SIG-M5 treated with dmso at 0.1 percent for 504 hours (cell line): ENCODE measurements at regions not wholly inside any gene's neighbourhood (a gene's known extent, or its start where the extent isn't known, plus 50 kb on each side); places are given as distances from the start of the nearest gene placed in this dataset.
"Not testable (repeated sequence)": the region's sequence is repeated elsewhere in the genome, so short reads cannot be mapped to it uniquely, and the experiment has no call there.

Source experiments
- DNase-seq: peaks from one replicate; lab custom pipeline; 2025; ENCODE audit not compliant: unreplicated experiment; lab: John Stamatoyannopoulos, UW

GRCh38 chr12:126910570-126910969 is 1356.4 kb upstream of the TMEM132C start:
- DNase-seq = no peak

- DNase-seq = no peak
These were observed 1354.9 kb upstream of the TMEM132C start for GRCh38 chr12:126912111-126912510.

- no peak for DNase-seq
These were observed 1352.7 kb upstream of the TMEM132C start for GRCh38 chr12:126914170-126914793.

GRCh38 chr12:126915309-126915708 is 1351.7 kb upstream of the TMEM132C start:
- DNase-seq = no peak

GRCh38 chr12:126926023-126926594 is 1340.9 kb upstream of the TMEM132C start:
- DNase-seq = no peak

GRCh38 chr12:126930234-126930633 is 1336.7 kb upstream of the TMEM132C start:
- DNase-seq = no peak

- no peak for DNase-seq
These were observed 1334.8 kb upstream of the TMEM132C start for GRCh38 chr12:126932156-126932555.

GRCh38 chr12:126935435-126935834 is 1331.5 kb upstream of the TMEM132C start:
- no peak for DNase-seq

- DNase-seq = no peak
These were observed 1330.7 kb upstream of the TMEM132C start for GRCh38 chr12:126936181-126936851.

- no peak for DNase-seq
These were observed 1329.5 kb upstream of the TMEM132C start for GRCh38 chr12:126937431-126937830.

- DNase-seq = no peak
These were observed 1322.3 kb upstream of the TMEM132C start for GRCh38 chr12:126944684-126945083.

- DNase-seq = not testable (repeated sequence)
These were observed 1320.0 kb upstream of the TMEM132C start for GRCh38 chr12:126946958-126947357.

GRCh38 chr12:126949558-126949957 is 1317.4 kb upstream of the TMEM132C start:
- no peak for DNase-seq

GRCh38 chr12:126950266-126950665 is 1316.7 kb upstream of the TMEM132C start:
- no peak for DNase-seq

GRCh38 chr12:126952096-126953007 is 1314.6 kb upstream of the TMEM132C start:
- no peak for DNase-seq

- no peak for DNase-seq
These were observed 1313.5 kb upstream of the TMEM132C start for GRCh38 chr12:126953365-126953889.

GRCh38 chr12:126960221-126960620 is 1306.7 kb upstream of the TMEM132C start:
- no peak for DNase-seq

GRCh38 chr12:126960709-126961108 is 1306.3 kb upstream of the TMEM132C start:
- DNase-seq = no peak

GRCh38 chr12:126963825-126964224 is 1303.1 kb upstream of the TMEM132C start:
- no peak for DNase-seq

- no peak for DNase-seq
These were observed 1300.5 kb upstream of the TMEM132C start for GRCh38 chr12:126966498-126966897.

- DNase-seq = no peak
These were observed 1299.8 kb upstream of the TMEM132C start for GRCh38 chr12:126967152-126967551.
